ENCODE measurements at regions not wholly inside any gene's neighbourhood (a gene's known extent, or its start where the extent isn't known, plus 50 kb on each side); places are given as distances from the start of the nearest gene placed in this dataset.
A peak's percentile ranks its signal among the peaks of the same experiment; 100 is the strongest.

DNA sequence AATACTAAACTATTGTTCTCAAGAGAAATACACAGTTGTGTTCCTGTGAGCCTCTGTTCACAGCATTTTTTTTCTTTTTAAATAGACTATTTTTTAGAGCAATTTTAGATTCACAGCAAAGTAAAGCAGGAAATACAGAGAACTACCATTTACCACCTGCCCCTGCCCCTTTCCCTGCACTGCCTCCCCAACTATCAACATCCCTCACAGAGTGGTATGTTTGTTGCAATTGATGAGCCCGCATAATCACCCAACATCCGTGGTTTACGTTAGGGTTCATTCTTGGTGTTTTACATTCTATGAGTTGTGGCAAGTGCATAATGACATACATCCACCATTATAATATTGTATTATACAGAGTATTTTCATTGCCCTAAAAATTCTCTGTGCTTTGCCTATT, 71.6 kb upstream of the TNFAIP3 start:
- WGBS (ENCODE audit: insufficient coverage, low coverage, low lambda C conversion rate, missing lambda C conversion rate) = 75% methylated on average over 3 of the region's 3 CpGs
- Histone ChIP-seq H3K36me3 (no peaks in the 10 kb centered on the region), H3K4me3 (no peak overlapping the region), H3K27me3 (no peaks in the 10 kb centered on the region), H3K9me3 (no peaks in the 10 kb centered on the region), H3K27ac (no peak overlapping the region), H3K4me1 (no peaks in the 10 kb centered on the region)
- TF ChIP-seq, protein P1, sequence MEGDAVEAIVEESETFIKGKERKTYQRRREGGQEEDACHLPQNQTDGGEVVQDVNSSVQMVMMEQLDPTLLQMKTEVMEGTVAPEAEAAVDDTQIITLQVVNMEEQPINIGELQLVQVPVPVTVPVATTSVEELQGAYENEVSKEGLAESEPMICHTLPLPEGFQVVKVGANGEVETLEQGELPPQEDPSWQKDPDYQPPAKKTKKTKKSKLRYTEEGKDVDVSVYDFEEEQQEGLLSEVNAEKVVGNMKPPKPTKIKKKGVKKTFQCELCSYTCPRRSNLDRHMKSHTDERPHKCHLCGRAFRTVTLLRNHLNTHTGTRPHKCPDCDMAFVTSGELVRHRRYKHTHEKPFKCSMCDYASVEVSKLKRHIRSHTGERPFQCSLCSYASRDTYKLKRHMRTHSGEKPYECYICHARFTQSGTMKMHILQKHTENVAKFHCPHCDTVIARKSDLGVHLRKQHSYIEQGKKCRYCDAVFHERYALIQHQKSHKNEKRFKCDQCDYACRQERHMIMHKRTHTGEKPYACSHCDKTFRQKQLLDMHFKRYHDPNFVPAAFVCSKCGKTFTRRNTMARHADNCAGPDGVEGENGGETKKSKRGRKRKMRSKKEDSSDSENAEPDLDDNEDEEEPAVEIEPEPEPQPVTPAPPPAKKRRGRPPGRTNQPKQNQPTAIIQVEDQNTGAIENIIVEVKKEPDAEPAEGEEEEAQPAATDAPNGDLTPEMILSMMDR (IDR thresholded peaks at IDR 0.05) = no peak
- no peak for TF ChIP-seq POLR2A (IDR thresholded peaks at IDR 0.05)
- ATAC-seq (no peak), DNase-seq (no peak)
- intact Hi-C loops (cut with DNase I) = no loop called here

DNA sequence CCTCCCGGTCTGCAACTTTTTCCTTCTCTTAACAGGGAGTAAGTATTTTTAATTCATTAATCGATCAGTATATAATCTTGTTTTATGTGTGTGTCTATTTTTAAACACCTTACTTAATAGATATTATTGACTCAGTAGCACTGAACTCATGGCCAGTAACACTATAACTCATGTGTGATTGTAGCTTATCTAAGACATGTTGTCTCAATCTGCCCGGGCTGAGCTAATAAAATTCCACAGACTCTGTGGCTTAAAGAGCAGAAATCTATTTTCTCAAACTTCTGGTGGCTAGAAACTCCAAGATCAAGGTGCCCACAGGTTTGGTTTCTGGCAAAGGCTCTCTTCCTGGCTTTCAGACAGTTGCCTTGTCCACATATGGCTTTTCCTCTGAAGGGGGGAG, 68.8 kb upstream of the TNFAIP3 start:
- Histone ChIP-seq H3K4me1 (no peaks in the 10 kb centered on the region), H3K9me3 (no peaks in the 10 kb centered on the region), H3K27me3 (no peaks in the 10 kb centered on the region), H3K4me3 (no peak overlapping the region), H3K36me3 (no peaks in the 10 kb centered on the region), H3K27ac (no peak overlapping the region)
- no peak for TF ChIP-seq POLR2A (IDR thresholded peaks at IDR 0.05)
- ATAC-seq (no peak), DNase-seq (no peak)
- intact Hi-C loops (cut with DNase I) = no loop called here
- 62% methylated on average over 3 of the region's 3 CpGs for WGBS (ENCODE audit: insufficient coverage, low coverage, low lambda C conversion rate, missing lambda C conversion rate)

DNA sequence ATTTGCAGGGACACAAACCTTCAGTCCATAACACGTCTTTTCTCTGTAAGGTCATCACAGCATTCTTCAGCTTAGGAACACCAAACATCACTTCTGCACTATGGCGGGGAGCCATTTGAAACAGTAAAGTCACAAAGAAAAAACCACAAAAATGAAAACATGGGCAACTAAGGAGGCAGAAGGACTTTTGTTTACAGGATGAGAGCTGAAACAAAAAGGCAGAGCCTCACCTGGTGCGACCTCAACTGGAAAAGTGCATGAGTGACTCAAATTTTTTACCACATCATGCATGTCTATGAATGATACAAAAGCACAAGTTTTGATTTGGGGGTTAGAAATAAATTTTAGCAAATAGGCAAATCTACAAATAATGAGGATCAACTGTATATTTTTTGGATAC, 68.2 kb upstream of the TNFAIP3 start:
- Histone ChIP-seq H3K36me3 (no peaks in the 10 kb centered on the region), H3K27me3 (no peaks in the 10 kb centered on the region), H3K4me1 (no peaks in the 10 kb centered on the region), H3K27ac (no peak overlapping the region), H3K4me3 (no peak overlapping the region), H3K9me3 (no peaks in the 10 kb centered on the region)
- 78% methylated on average over 3 of the region's 3 CpGs for WGBS (ENCODE audit: insufficient coverage, low coverage, low lambda C conversion rate, missing lambda C conversion rate)
- intact Hi-C loops (cut with DNase I) = no loop called here
- ATAC-seq (no peak), DNase-seq (no peak)
- TF ChIP-seq POLR2A (IDR thresholded peaks at IDR 0.05) = no peak
- TF ChIP-seq, protein P1 (IDR thresholded peaks at IDR 0.05) = no peak

DNA sequence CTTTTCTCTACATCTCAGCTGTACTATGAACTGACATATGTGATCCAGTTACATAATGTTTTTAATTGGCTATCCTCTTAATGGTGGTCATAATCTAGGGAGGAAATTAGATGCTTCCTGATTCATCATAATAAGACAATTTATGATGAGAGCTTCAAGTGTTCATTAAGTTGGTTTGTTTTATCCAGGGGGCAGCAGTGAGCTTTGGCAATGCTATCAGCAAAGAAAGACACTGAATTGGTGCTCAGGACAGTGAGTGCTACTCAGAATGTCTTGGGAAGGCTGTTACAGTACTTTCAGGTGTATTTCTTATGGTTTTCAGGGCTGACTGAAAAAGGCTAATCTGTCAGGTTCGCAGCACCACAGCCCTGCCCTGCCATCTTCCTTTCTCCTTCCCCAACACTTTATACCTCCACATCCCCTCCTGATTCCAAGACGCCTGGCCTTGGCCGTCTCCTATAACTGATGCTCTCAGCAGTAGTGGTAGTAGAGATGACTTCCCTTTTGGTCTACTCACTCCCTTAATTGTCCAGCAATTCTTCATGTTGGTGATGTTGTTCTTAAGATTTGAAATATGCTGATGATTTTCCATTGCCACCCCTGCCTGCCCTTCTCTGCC, 67.0 kb upstream of the TNFAIP3 start:
- peak in 1 of 3 donors; percentile 56 for DNase-seq

DNA sequence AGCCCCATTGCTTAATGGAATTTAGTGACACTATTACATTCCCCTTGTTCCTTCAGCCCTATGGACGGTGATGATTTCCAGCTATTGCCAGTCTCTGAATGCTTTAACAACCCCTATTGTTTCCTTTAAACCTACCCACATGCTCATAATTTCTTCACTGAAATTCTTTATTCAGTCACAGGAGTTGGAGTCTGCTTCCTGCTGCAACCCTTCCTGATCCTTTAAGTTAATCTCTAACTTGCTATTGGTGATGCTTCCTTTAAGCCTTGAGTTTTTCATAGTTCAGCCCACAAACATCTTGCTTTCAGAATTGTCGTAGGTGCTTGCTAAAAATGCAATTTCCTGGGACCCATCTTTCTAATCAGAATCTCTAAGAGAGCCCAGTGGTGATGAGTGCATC, 66.3 kb upstream of the TNFAIP3 start:
- no peaks in the 10 kb centered on the region for H3K36me3 ChIP-seq
- no peaks in the 10 kb centered on the region for H3K27me3 ChIP-seq
- no peak overlapping the region for H3K4me3 ChIP-seq
- intact Hi-C loops (cut with DNase I) = no loop called here
- no peak for DNase-seq
- 65% methylated on average over 2 of the region's 2 CpGs for WGBS (ENCODE audit: insufficient coverage, low coverage, low lambda C conversion rate, missing lambda C conversion rate)
- no peak for ATAC-seq
- H3K27ac ChIP-seq = no peak overlapping the region
- TF ChIP-seq, protein P1 (IDR thresholded peaks at IDR 0.05) = no peak
- TF ChIP-seq POLR2A (IDR thresholded peaks at IDR 0.05) = no peak
- H3K4me1 ChIP-seq = no peaks in the 10 kb centered on the region
- no peaks in the 10 kb centered on the region for H3K9me3 ChIP-seq

More for the DNA sequence above, 67.0 kb upstream of the TNFAIP3 start:
- Histone ChIP-seq H3K4me3 (no peak overlapping the region), H3K9me3 (no peaks in the 10 kb centered on the region), H3K27ac (no peak overlapping the region), H3K36me3 (no peaks in the 10 kb centered on the region), H3K4me1 (no peaks in the 10 kb centered on the region), H3K27me3 (no peaks in the 10 kb centered on the region)
- intact Hi-C loops (cut with DNase I) = no loop called here
- ATAC-seq = peak; percentile 74 to 83 (median 76)
- no peak for TF ChIP-seq POLR2A (IDR thresholded peaks at IDR 0.05)
- TF ChIP-seq, protein P1 (IDR thresholded peaks at IDR 0.05) = peak; percentile 54 to 66 (median 62)
- whole genome bisulfite sequencing (ENCODE audit: insufficient coverage, low coverage, low lambda C conversion rate, missing lambda C conversion rate) = 64% methylated on average over 3 of the region's 3 CpGs

Measured in right lobe of liver (tissue), 6 donors.